ENCODE measurements at regions not wholly inside any gene's neighbourhood (a gene's known extent, or its start where the extent isn't known, plus 50 kb on each side); places are given as distances from the start of the nearest gene placed in this dataset.
A peak's percentile ranks its signal among the peaks of the same experiment; 100 is the strongest.

GRCh38 chr18:71189581-71189980, 900.7 kb downstream of the SOCS6 start:
- DNase-seq = no peak

GRCh38 chr18:71168557-71169145, 879.8 kb downstream of the SOCS6 start:
- no peak for DNase-seq

- DNase-seq = no peak
Measured at GRCh38 chr18:71136487-71136886, 847.6 kb downstream of the SOCS6 start.

DNA sequence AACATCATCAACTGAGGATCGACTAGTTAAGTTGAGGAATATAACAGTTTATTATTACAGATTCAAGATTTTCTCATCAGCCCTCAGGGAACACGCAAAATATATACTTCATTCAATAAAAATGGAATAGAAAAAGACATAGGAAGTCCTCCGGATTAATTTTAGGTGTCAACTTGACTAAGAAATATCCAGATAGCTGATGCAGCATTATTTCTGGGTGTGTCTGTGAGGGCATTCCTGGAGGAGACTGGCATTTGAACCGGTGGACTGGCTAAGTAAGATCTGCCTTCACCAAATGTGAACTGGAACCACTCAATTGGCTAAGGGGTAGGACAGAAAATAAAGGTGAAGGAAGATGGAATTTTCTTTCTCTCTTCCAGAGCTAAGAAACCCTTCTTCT, 845.3 kb downstream of the SOCS6 start:
- no peak for DNase-seq

GRCh38 chr18:71131918-71132317, 843.1 kb downstream of the SOCS6 start:
- DNase-seq = no peak

DNA sequence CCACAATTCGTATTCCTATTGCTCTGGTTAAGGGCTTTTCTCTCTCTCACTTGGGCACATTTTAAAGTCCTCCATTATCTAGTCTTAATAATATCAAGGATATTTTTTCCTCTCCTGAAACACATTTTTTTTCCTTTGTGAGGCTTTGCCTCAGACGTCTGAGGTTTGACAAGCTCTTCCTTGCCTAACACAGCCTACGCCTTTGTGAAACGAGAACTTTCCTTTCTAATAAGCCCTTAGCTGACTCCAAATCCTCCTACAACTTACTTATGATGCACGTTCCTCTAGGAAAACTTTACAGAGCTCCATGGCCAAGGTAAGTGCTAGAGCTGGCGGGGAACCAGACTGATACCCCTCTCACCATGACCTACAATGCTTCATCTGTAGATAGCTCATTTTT, 841.5 kb downstream of the SOCS6 start:
- no peak for DNase-seq

DNA sequence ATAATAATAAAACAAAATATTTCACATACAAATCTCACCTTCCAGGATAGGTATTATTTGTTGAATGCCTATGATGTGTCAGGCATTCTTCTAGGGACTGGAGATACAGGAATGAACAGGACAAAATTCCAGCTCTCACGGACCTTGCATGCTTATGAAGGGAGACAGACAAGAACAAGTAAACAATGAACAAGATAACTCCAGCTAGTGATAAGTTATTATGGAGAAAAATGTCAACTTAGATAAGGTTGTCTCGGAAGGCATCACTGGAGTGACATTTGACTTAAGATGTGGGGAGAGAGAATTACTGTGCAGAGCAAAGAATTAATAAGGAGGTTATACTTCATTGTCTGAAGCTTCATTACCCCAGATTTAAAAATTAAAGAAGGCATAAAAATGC, 836.7 kb downstream of the SOCS6 start:
- DNase-seq = no peak

GRCh38 chr18:71116535-71116934, 827.7 kb downstream of the SOCS6 start:
- peak; percentile 7 for DNase-seq

DNA sequence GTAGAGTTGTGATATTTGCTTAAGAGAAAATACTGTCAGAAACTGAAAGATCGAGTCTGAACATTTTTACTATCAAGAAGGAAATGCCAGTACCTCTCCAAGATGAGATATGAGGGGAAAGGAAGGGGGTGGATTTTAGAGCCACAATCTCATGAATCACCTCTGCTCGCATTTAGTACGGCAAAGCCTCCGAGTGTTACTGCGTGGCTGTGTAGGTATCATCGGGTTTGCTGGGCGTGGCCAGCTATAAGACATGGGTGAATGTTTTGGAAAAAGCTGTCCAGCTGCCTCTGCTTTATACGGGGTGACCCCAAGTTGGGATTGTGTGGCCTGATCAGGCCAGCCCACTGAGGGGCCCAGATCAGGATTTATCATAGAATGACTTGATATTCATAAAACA, 826.4 kb downstream of the SOCS6 start:
- no peak for DNase-seq

GRCh38 chr18:71114550-71115210, 825.8 kb downstream of the SOCS6 start:
- DNase-seq = no peak

- DNase-seq = no peak
Measured at GRCh38 chr18:71107244-71107643, 818.4 kb downstream of the SOCS6 start.

DNA sequence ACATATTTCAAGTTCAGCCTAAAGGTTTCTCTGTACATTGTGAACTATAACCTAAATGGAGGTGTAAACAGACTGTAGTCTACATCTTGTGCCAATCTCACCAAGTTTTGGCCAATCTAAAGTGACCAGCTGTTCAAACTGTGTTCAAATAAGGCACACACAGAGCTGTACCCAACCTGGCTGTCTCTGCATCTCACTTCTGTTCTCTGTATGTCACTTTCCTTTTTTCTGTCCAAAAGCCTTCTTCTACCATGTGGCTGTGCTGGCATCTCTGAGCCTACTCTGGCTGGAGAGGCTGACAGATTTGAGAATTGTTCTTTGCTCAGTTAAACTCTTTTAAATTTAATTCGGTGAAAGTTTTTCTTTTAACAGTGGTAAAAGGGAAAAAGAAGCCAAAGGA, 817.9 kb downstream of the SOCS6 start:
- DNase-seq = no peak

- no peak for DNase-seq
Measured at GRCh38 chr18:71105994-71106546, 817.2 kb downstream of the SOCS6 start.

DNA sequence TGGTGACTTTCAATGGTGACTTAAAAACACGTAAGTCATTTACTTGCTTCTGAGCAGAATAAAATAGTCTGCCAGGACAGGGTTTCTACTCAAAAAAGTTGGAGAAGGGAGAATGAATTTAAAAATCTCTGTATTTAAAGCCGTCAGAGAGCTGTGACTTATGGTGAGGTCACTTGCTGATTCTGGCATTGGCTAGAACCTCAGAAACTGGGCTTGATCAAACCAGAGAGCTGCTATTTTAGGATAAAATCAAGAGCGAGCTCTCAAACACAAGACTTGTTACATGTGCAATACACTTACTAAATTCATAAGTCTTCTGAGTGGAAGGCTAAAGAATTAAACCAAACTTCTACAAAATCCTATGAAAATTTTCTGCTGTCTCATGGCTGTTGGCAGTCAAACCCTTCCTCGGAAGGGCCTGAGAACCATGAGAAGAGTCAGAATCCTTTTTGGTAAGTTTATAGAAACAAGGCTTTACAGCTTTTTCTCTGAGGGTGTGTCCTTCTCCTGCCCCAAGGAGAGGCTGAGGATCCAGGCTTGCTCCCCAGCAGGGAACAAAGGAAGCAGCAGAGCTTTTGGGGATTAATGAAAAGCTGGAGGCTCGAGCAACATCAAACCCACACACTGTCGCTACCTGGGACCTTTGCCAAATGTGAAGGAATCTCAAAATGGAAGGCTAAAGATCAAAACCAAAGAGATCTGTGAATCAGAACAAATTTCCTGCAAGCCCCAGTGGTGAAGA, 816.4 kb downstream of the SOCS6 start:
- no peak for DNase-seq

DNA sequence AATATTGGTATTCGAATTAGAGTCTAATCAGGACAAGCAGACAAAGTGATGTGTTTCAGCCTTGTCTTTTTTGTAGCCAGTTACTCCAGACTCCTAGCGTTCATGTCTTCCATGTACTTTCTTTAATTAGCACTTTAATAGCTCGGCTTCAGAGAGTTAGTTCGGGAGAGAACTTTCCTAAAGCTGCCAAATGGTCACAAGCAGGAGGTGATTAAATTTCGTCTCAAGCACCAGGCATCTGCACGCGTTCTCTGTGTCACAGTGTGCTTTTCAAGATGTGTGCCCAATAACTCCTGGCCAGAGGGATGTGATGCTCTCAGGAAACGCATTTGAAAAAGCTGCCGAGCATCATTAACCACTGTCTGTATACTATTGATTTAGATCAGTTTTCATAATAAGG, 790.8 kb downstream of the SOCS6 start:
- DNase-seq = no peak

- DNase-seq = no peak
Measured at GRCh38 chr18:71077451-71077850, 788.6 kb downstream of the SOCS6 start.

DNA sequence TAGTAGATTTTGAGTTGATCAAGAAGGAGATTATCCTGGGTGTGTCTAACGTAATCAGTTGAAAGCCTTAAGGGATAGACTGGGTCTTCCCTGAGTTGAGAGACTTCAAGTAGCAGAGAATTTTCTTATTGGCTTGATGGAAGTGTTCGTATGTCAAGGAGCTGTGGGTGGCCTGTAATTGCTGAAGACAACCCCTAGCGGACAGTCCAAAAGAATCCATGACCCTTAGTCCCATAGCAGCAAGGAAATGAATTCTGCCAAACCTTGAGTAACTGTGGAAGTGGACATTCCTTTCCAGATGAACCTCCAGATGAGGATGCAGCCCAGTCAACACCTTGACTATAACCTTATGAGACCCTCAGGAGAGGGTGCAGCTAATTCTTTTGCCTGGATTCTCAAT, 786.3 kb downstream of the SOCS6 start:
- no peak for DNase-seq

- no peak for DNase-seq
Measured at GRCh38 chr18:71068338-71068737, 779.5 kb downstream of the SOCS6 start.

GRCh38 chr18:71049893-71050292, 761.0 kb downstream of the SOCS6 start:
- DNase-seq = no peak

DNA sequence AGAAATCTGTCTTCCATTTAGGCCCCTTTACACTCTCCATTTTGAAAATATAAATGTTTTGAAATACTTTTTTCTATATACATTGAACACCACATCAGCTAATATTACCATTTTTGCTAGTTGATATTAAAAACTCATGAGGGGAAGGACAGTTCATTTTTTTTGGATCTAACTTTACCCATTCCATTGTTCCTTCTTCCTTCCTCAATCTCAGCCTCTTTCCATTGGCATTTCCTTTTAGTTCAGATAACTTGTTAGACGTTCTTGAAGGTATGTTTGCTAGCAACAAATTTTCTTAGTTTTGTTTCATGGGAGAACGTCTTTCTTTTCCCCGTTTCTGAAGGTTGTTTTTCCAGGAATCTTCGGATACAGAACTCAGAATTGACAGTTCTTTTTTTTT, 759.0 kb downstream of the SOCS6 start:
- no peak for DNase-seq

GRCh38 chr18:71045331-71046065, 756.7 kb downstream of the SOCS6 start:
- no peak for DNase-seq

DNA sequence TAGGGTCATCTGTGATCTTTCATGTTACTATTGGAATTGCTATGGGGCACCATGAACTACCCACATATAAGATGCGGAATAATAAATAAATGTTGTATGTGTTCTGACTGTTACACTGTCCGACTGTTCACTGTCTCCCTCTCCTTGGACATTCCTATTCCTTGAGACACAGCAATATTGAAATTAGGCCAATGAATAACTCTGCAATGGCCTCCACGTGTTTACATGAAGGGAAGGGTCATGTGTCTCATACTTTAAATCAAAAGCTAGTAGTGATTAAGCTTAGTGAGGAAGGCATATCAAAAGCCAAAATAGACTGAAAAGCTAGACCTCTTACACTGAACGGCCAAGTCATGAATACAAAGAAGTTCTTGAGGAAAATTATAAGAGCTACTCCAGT, 751.3 kb downstream of the SOCS6 start:
- DNase-seq = no peak

DNA sequence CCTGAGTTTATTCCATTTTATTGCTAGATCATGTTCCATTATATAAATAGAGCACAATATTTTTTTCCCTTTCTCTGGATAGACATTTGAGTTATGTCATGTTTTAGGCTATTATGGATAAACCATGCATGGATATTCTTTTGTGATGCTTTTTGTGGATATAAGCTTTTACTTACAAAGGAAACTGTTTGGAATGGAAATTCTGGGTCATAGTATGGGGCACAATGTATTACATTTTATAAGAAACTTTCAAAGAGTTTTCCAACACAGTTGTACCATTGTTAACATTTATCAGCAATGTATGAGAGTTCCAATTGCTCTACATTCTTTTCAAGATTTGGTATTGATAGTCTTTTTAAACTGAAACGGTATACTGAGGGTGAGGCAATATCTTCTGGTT, 749.4 kb downstream of the SOCS6 start:
- DNase-seq = no peak
